Transverse colon (tissue), 4 donors: ENCODE measurements at regions not wholly inside any gene's neighbourhood (a gene's known extent, or its start where the extent isn't known, plus 50 kb on each side); places are given as distances from the start of the nearest gene placed in this dataset.

Experiments used
- DNase-seq: peaks from one replicate; pipeline ENCODE4 v3.0.0-alpha.2; 2019
- H3K27ac ChIP-seq, 4 donors: fragments of 200-600 bp; sonication (generic); 2 replicates each; pipeline ENCODE4 v1.5.1; 2016 to 2018; ENCODE audit warnings: inconsistent platforms in 4 of 4
- H3K27me3 ChIP-seq: fragments of 200-600 bp; sonication (generic); 2 replicates; pipeline ENCODE4 v1.5.1; 2017; ENCODE audit warnings: inconsistent platforms
- H3K36me3 ChIP-seq, 4 donors: fragments of 200-600 bp; sonication (generic); 2 replicates each; pipeline ENCODE4 v1.5.1; 2017 to 2019; ENCODE audit warnings: inconsistent platforms in 4 of 4
- H3K4me1 ChIP-seq, 4 donors: fragments of 200-600 bp; sonication (generic); 2 replicates each; pipeline ENCODE4 v1.5.1; 2017 to 2020; ENCODE audit warnings: inconsistent platforms in 4 of 4
- H3K4me3 ChIP-seq, 4 donors: fragments of 200-600 bp; sonication (generic); 1 replicate in 1 of 4; 2 replicates in 3 of 4; pipeline versions ENCODE4 v1.5.1 to v1.6.1; 2017 to 2019; ENCODE audit warnings: inconsistent platforms in 4 of 4
- H3K9me3 ChIP-seq, 2 donors: fragments of 200-600 bp; sonication (generic); 2 replicates each; pipeline ENCODE4 v1.5.1; 2017 to 2019; ENCODE audit warnings: inconsistent platforms in 2 of 2
- CTCF ChIP-seq, 5 experiments: fragments of 200-600 bp in 3 of 5; fragments of 450-650 bp in 2 of 5; sonication (generic) in 3 of 5; IDR thresholded peaks; 1 replicate in 2 of 5; 2 replicates in 3 of 5; pipeline ENCODE4 v1.5.1; 2016 to 2017; ENCODE audit warnings: antibody characterized with exemption in 5 of 5, inconsistent platforms in 3 of 5, mild to moderate bottlenecking in 2 of 5, moderate library complexity in 1 of 5
- EP300 ChIP-seq: sonication (generic); formaldehyde crosslinking; IDR thresholded peaks from one replicate; pipeline ENCODE4 v1.6.1; 2017; ENCODE audit warnings: antibody characterized with exemption, low read depth
- POLR2A ChIP-seq: fragments of 450-650 bp; IDR thresholded peaks from one replicate; pipeline ENCODE4 v1.6.1; 2016; ENCODE audit warnings: antibody characterized with exemption, mild to moderate bottlenecking, moderate library complexity
- POLR2AphosphoS5 ChIP-seq, 3 donors: sonication (generic); formaldehyde crosslinking; IDR thresholded peaks; one replicate each; pipeline ENCODE4 v1.6.1; 2016; ENCODE audit warnings: antibody characterized with exemption in 3 of 3
- WGBS, 2 donors: methylation state at CpG; one replicate each; pipeline ENCODE4 v1.1.5; 2018; ENCODE audit warnings: low coverage in 1 of 2; 5-methylcytosine and 5-hydroxymethylcytosine counted together
- in situ Hi-C, 4 donors: fragments of 200-750 bp; cut with MboI; loops; one replicate each; pipeline versions ENCODE4 v1.15.0 to v1.15.1; 2017; ENCODE audit warnings: low sequenced_read_pairs in 3 of 4, low pct_ligation_motif_present in 1 of 4, low pct_unique_long_range_greater_than_20kb in 1 of 4
- intact Hi-C: fragments of 100-400 bp; cut with DNase I; formaldehyde crosslinking; loops from one replicate; pipeline ENCODE4 v1.15.1; 2023; ENCODE audit warnings: low total_unique reads

DNA sequence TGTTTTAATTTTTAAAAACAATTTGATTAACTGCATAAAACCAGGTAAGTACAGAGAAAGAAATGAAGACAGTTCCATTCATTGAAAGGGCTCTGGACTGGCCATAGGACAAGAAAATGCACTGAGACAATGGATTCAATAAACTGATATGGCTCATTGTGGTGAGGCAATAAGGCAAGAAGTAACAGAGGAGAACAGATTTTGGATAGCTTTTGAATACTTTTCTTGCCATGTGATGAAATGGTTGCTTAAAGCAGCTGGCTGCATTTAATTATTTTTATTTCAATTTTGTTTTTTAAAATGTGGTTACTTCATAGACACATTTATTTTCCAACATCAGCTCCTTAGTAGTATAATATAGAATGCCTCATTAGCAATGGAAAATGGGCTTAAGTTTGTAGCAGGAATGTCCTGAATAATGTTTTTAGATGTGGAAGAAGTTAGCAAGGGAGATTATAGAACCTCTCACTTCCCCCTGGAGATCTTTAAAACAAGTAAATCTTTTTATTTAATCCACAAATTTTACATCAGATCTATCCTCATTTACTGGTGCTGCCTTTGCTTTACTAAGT, 646.9 kb upstream of the ZEB2 start:
- no peaks in the 10 kb centered on the region for H3K27me3 ChIP-seq
- no peak for DNase-seq
- H3K36me3 ChIP-seq = no peaks in the 10 kb centered on the region
- no peaks in the 10 kb centered on the region for H3K9me3 ChIP-seq
- intact Hi-C loops (no loop called here), in situ Hi-C loops (no loop called here)
- H3K4me1 ChIP-seq = no peaks in the 10 kb centered on the region
- no peak overlapping the region for H3K4me3 ChIP-seq
- no peak for TF ChIP-seq POLR2A
- no peak for TF ChIP-seq CTCF (IDR thresholded peaks at IDR 0.05)
- TF ChIP-seq EP300 = no peak
- no peak for TF ChIP-seq POLR2AphosphoS5 (IDR thresholded peaks at IDR 0.05)
- H3K27ac ChIP-seq = no peak overlapping the region

GRCh38 chr2:145161656-145162055, 641.7 kb upstream of the ZEB2 start:
- no peak overlapping the region for H3K4me3 ChIP-seq
- H3K4me1 ChIP-seq = peaks cover 0 to 3% (median 0%) of the 10 kb centered on the region in 4 donors
- in situ Hi-C loops (no loop called here), intact Hi-C loops (no loop called here)
- WGBS, 2 donors = 56 to 89% methylated on average over 2 of the region's 2 CpGs
- no peak for TF ChIP-seq CTCF (IDR thresholded peaks at IDR 0.05)
- no peak for TF ChIP-seq POLR2AphosphoS5 (IDR thresholded peaks at IDR 0.05)
- TF ChIP-seq EP300 = no peak
- TF ChIP-seq POLR2A = no peak
- H3K9me3 ChIP-seq = no peaks in the 10 kb centered on the region
- no peaks in the 10 kb centered on the region for H3K27me3 ChIP-seq
- H3K36me3 ChIP-seq = no peaks in the 10 kb centered on the region
- DNase-seq = no peak
- H3K27ac ChIP-seq = no peak overlapping the region

DNA sequence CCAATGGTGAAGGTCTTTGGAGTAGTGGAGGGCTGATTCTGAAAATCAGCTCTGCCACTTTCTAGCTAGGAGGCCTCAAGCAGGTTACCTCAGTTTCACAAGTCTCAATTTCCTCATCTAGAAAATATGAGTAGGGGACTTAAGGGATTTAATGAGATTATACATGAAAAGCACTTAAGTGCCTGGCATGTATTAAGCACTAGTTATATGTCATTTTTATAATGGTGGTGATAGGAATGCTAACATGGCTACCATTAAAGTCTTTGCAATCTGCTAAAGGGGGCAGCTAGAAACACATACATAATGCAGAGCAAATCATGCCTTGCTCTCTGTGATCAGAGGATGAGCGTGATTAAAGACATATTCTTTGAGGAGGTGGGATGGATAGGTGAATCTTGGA, 640.9 kb upstream of the ZEB2 start:
- H3K27ac ChIP-seq = no peak overlapping the region
- intact Hi-C loops = no loop called here
- no peaks in the 10 kb centered on the region for H3K27me3 ChIP-seq
- H3K36me3 ChIP-seq = no peaks in the 10 kb centered on the region
- peaks cover 0 to 3% (median 0%) of the 10 kb centered on the region in 4 donors for H3K4me1 ChIP-seq
- no peak overlapping the region for H3K4me3 ChIP-seq
- DNase-seq = no peak
- no peaks in the 10 kb centered on the region for H3K9me3 ChIP-seq
- WGBS, 2 donors = 73 to 78% methylated on average over 1 of the region's 1 CpG
- in situ Hi-C loops = no loop called here
- no peak for TF ChIP-seq POLR2AphosphoS5 (IDR thresholded peaks at IDR 0.05)
- no peak for TF ChIP-seq CTCF (IDR thresholded peaks at IDR 0.05)
- TF ChIP-seq POLR2A = no peak
- TF ChIP-seq EP300 = no peak

- no peak overlapping the region for H3K4me3 ChIP-seq
- no peak for TF ChIP-seq EP300
- peaks cover 0 to 3% (median 0%) of the 10 kb centered on the region in 4 donors for H3K4me1 ChIP-seq
- H3K27me3 ChIP-seq = no peaks in the 10 kb centered on the region
- H3K9me3 ChIP-seq = no peaks in the 10 kb centered on the region
- in situ Hi-C loops = no loop called here
- WGBS, 2 donors = 60 to 100% methylated on average over 1 to 2 of the region's 2 CpGs
- H3K27ac ChIP-seq = no peak overlapping the region
- intact Hi-C loops = no loop called here
- no peak for DNase-seq
- H3K36me3 ChIP-seq = no peaks in the 10 kb centered on the region
These were observed 639.8 kb upstream of the ZEB2 start for GRCh38 chr2:145159676-145160075.
